ENCODE measurements at regions not wholly inside any gene's neighbourhood (a gene's known extent, or its start where the extent isn't known, plus 50 kb on each side); places are given as distances from the start of the nearest gene placed in this dataset.

- no peak for DNase-seq
Observed at GRCh38 chr3:118408431-118408830, 626.2 kb downstream of the IGSF11 start.

GRCh38 chr3:118412503-118412902 lies 622.1 kb downstream of the IGSF11 start:
- no peak for DNase-seq

GRCh38 chr3:118425272-118425837 lies 609.3 kb downstream of the IGSF11 start:
- DNase-seq = no peak

GRCh38 chr3:118433825-118434224 lies 600.8 kb downstream of the IGSF11 start:
- DNase-seq = no peak

DNA sequence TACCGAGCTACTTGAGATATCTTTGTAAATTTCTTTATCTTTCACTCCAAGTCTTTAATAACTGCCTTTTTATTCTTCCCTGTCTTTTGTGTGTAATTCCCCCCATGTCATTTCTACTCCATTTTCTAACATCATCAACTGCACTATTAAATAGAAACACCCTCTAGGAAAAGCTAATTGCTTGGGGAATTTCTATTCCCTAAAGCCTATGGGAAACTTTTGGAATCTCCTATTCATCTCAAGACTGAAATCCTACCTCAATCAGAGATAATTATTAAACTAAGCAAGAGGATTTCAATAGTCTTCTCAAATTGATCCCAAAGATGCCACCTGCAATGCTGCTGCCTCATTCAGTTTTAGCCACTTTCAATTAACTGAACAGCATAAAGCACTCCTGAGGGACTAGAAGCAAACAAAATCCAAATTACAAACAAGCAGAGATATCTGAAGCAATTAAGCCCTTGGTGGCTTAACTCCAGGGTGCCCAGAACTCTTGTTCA lies 598.7 kb downstream of the IGSF11 start:
- DNase-seq = no peak

DNA sequence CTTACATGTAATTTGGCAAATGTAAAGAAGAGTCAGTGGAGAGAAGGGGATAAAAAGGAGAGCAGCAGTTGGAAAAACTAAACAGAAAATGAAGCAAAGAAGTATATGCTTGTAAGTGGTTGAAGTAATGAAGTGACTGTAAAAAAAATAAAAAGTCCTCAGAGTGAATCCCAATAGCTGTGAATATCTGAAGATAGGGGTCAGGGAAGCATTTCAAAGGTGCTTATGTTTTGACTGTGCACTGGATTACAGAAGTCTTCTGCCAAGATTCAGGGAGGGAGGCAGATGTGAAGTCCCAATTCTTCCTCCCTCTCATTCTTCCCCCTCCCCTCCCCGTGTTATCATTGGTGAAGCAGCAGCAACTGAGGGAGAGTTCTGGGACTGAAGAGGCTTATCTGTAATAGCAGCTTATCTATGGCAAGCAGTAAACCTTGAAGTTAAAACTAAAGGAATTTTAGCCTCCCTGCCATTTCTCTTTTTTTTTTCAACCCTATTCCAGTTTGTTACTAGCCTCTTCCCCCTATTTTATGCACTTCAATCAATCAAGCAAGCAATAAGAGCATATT lies 597.9 kb downstream of the IGSF11 start:
- DNase-seq = no peak

- no peak for DNase-seq
Observed at GRCh38 chr3:118445036-118445435, 589.6 kb downstream of the IGSF11 start.

GRCh38 chr3:118447339-118447738 lies 587.3 kb downstream of the IGSF11 start:
- DNase-seq = no peak

DNA sequence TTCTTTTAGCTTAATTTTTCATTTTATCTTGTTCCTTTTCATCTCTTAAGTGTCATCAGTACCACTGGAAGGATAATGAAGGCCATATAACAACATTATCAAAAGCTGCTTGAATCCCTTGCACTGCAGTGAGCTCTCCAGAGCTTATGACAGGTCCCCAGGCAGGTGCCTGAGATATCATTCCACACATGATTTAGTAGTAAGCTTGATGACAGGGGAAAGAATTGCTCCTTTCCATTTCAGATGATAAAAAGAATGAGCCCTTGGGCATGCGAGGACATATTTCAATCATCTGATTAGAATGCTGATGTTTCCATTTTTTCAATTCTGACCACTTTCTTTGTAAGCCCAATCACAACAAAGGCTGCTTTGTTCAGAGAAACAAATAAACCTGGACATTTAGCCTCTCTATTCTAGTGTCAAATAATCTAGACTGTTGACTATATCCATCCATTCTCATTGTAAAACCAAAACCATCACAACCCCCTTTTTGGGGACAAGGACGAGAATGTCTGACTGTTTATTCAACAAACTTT lies 567.8 kb downstream of the IGSF11 start:
- DNase-seq = no peak

- DNase-seq = no peak
Observed at GRCh38 chr3:118468801-118469200, 565.8 kb downstream of the IGSF11 start.

DNA sequence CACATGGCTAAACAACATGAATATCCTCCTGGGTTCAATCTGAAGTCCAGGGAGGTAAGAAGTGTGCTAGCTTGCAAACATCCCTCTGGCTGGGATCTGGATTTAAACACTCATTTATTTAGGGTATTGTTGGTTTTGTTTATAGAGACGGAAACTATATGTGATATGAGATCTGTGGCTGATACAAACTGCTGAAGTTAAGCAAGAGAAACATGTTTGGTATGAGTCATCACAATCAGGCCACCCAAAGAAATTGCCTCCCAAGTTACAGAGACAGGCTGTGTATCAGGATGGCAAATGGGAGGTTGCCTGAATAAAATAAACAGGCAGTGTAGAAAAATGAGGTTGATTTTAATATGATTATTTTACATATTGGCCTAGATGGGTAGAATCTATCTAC lies 562.1 kb downstream of the IGSF11 start:
- DNase-seq = no peak

GRCh38 chr3:118473343-118473742 lies 561.3 kb downstream of the IGSF11 start:
- DNase-seq = no peak

GRCh38 chr3:118476885-118477618 lies 557.6 kb downstream of the IGSF11 start:
- no peak for DNase-seq

- no peak for DNase-seq
Observed at GRCh38 chr3:118477768-118478167, 556.9 kb downstream of the IGSF11 start.

DNA sequence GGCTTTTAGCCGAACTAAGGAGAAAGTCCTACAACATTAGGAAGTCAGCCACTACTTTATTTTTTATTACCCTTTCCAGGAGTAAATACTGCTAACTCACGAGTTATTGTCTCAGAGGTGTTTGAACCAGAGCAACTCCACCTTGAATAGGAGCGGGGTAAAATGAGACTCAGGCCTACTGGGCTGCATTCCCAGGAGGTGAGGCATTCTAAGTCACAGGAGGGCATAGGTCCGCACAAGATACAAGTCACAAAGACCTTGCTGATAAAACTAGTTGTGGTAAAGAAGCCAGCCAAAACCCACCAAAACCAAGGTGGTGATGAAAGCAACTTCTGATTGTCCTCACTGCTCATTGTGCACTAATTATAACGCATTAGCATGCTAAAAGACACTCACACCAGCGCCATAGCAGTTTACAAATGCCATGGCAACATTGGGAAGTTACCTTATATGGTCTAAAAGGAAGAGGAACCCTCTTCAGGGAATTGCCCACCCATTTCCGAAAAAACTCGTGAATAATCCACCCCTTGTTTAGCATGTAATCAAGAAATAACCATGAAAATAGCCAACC lies 555.9 kb downstream of the IGSF11 start:
- no peak for DNase-seq

DNA sequence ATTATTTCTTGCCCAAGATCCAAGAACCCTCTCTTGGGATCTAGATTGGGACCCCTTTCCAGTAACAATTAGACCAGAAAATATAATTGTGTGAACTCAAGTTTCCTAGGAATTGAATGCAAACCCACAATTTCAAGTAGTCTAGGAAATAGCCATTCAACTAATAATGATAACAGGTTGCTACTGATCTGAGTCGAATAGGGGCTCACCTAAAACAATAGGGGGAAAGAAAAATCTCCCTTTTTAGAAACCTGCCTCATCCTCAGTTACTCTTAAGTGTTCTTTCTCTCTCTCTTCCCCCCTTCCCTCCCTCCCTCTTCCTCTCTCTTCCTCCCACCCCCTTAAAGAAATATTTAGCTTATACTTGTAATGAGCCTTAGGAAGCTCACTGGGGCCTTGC lies 555.3 kb downstream of the IGSF11 start:
- DNase-seq = no peak

GRCh38 chr3:118480101-118480860 lies 554.4 kb downstream of the IGSF11 start:
- DNase-seq = no peak

GRCh38 chr3:118485693-118486092 lies 549.0 kb downstream of the IGSF11 start:
- no peak for DNase-seq

- DNase-seq = no peak
Observed at GRCh38 chr3:118487734-118488133, 546.9 kb downstream of the IGSF11 start.

DNA sequence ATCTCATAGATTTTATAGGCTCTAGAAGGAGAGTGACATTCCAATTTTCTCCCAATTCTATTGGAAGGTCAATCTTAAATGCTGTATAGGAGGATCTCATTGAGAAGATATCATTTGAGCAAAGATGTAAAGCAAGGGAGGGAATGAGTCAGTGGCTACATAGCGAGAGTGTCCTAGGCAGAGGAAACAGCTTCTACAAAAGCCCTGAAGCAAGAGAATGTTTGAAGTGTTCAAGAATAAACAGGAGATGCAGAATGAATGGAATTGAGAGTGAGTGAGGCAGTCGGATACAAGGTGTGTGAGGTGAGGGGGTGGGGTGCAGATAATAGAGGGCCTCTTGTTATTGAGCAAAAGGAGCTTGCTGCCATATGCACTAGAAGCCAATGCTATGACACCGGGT lies 545.9 kb downstream of the IGSF11 start:
- no peak for DNase-seq

- no peak for DNase-seq
Observed at GRCh38 chr3:118495206-118495605, 539.4 kb downstream of the IGSF11 start.

DNA sequence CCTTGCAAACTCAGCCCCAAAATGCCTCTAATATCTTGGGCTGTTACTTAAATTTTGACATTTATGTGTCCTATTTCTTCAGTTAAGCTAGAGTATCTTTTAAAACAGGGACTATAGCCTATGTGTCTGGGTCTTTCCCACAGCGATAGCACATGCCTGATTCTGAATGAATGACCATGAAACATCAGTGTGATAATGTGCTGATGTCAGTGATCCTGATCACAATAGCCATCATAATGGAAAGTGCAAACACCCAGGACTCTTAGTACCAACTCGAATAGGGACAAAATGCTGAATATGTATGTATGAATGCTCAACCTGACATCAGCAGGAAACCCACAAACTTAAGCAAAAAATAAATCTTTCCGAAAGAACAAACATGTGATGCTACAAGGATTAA lies 537.4 kb downstream of the IGSF11 start:
- no peak for DNase-seq

DNA sequence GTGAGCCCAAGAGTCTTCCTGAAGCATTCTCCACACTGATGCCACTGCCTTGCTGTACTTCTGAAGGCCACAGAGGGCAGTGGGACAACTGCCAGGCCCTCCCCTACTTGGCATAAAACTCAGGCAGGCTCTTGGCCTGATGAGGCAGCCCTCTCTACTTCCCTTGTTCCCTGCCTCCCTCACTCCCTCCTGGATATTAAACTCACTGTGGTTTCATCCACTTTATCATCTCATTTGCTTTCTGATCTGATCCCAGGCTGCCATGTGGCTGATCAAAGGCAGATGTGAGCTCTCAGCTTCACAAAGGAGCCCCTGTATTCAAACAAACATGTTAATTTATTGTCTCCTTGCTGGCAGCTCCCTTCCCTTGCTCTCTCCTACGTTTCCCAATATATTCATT lies 533.5 kb downstream of the IGSF11 start:
- DNase-seq = no peak
